Activated B cell treated with CpG ODN at 0.5 μM for 24 hours (primary cell): ENCODE measurements at regions not wholly inside any gene's neighbourhood (a gene's known extent, or its start where the extent isn't known, plus 50 kb on each side); places are given as distances from the start of the nearest gene placed in this dataset.

Source experiments
- ATAC-seq: fragments of 200-7000 bp; cut with Tn5 transposase; one replicate; pipeline ENCODE4 v1.10.0; 2021; ENCODE audit warnings: low read depth, mild to moderate bottlenecking, moderate library complexity
- CTCF ChIA-PET: fragments of 350-600 bp; sonication (Branson Sonifier 250); formaldehyde crosslinking; loops from one replicate; lab custom pipeline; 2021; ENCODE audit warnings: antibody characterized with exemption; lab: Charles Lee
- POLR2A ChIA-PET: fragments of 350-600 bp; sonication (Branson Sonifier 250); formaldehyde crosslinking; loops from one replicate; lab custom pipeline; 2021; ENCODE audit warnings: antibody characterized with exemption; lab: Charles Lee
- DNase-seq: peaks from one replicate; pipeline ENCODE4 v3.0.0; 2022
- H3K27ac Mint-ChIP-seq: one replicate; pipeline ENCODE4 v1.8.0; 2020; ENCODE audit warnings: mixed read lengths
- H3K27me3 Mint-ChIP-seq: one replicate; pipeline ENCODE4 v1.8.0; 2021; ENCODE audit warnings: mixed read lengths
- H3K36me3 Mint-ChIP-seq: one replicate; pipeline ENCODE4 v1.8.0; 2021; ENCODE audit warnings: low read depth, mixed read lengths
- H3K4me1 Mint-ChIP-seq: one replicate; pipeline ENCODE4 v1.8.0; 2021; ENCODE audit warnings: mixed read lengths
- H3K4me3 Mint-ChIP-seq: one replicate; pipeline ENCODE4 v1.8.0; 2020; ENCODE audit warnings: mild to moderate bottlenecking, mixed read lengths
- H3K9me3 Mint-ChIP-seq: one replicate; pipeline ENCODE4 v1.8.0; 2020; ENCODE audit warnings: mixed read lengths
- intact Hi-C: fragments of 100-400 bp; cut with micrococcal nuclease; formaldehyde crosslinking; loops from one replicate; pipeline ENCODE4 v1.15.1; 2024
- TF ChIP-seq, protein P1 (sequence below): fragments of 200-600 bp; IDR thresholded peaks from one replicate; pipeline ENCODE4 v1.8.0; 2022; ENCODE audit warnings: antibody characterized with exemption, mild to moderate bottlenecking

DNA sequence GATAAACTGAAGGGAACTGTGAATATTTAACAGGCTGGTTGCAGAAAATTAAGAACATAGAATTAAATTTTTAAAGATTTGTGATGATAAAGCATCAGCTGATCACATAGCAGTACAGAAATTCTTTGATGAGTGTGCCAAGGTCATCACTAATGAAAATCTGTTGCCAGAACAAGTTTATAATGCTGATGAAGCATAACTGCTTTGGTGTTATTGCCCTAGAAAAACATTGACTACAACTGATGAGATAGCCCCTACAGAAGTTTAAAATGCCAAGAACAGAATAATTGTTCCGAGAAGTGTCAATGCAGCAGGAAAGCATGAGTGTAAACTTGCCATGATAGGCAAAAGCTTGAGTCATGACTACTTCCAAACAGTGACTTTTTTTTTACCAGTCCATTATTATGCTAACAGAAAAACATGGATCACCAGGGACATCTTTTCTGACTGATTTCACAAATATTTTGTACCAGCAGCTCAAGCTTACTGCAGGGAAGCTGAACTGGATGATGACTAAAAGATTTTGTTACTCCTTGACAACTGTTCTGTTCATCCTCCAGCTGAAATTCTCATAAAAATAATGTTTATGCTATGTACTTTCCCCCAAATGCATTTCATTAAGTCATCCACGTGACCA lies 1136.6 kb downstream of the FAT4 start:
- ChIA-PET CTCF (no interaction called here), POLR2A (no interaction called here)
- H3K4me3 Mint-ChIP-seq = no peak overlapping the region
- peaks cover 6% of the 10 kb centered on the region for H3K9me3 Mint-ChIP-seq
- TF ChIP-seq, protein P1, sequence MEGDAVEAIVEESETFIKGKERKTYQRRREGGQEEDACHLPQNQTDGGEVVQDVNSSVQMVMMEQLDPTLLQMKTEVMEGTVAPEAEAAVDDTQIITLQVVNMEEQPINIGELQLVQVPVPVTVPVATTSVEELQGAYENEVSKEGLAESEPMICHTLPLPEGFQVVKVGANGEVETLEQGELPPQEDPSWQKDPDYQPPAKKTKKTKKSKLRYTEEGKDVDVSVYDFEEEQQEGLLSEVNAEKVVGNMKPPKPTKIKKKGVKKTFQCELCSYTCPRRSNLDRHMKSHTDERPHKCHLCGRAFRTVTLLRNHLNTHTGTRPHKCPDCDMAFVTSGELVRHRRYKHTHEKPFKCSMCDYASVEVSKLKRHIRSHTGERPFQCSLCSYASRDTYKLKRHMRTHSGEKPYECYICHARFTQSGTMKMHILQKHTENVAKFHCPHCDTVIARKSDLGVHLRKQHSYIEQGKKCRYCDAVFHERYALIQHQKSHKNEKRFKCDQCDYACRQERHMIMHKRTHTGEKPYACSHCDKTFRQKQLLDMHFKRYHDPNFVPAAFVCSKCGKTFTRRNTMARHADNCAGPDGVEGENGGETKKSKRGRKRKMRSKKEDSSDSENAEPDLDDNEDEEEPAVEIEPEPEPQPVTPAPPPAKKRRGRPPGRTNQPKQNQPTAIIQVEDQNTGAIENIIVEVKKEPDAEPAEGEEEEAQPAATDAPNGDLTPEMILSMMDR = no peak
- no peaks in the 10 kb centered on the region for H3K27me3 Mint-ChIP-seq
- intact Hi-C loops = no loop called here
- ATAC-seq = no peak
- no peak for DNase-seq
- H3K4me1 Mint-ChIP-seq = no peaks in the 10 kb centered on the region
- H3K36me3 Mint-ChIP-seq = no peaks in the 10 kb centered on the region
- H3K27ac Mint-ChIP-seq = no peak overlapping the region

DNA sequence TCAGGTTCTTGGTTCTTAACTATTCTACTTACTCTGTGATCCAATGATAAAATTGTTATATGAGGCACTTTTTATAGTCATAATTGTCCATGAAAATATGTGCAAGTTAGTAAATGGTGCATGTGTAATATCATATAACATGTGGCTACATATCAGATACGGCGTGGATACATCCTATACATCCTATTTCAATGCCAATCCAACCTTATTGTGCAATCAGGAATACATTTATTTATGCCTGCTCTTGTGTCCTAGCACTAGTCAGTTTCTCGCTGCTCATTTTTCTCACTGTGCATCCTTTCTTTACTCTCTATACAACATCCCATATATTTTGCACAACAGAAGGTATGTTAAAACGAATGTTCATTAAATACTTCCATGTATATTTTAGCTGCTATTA lies 1141.1 kb downstream of the FAT4 start:
- ChIA-PET CTCF (no interaction called here), POLR2A (no interaction called here)
- intact Hi-C loops = no loop called here
- Mint-ChIP-seq H3K27me3 (no peaks in the 10 kb centered on the region), H3K36me3 (no peaks in the 10 kb centered on the region), H3K27ac (no peak overlapping the region), H3K9me3 (peaks cover 6% of the 10 kb centered on the region), H3K4me3 (no peak overlapping the region), H3K4me1 (no peaks in the 10 kb centered on the region)
- TF ChIP-seq, protein P1 = no peak
- ATAC-seq (no peak), DNase-seq (no peak)

DNA sequence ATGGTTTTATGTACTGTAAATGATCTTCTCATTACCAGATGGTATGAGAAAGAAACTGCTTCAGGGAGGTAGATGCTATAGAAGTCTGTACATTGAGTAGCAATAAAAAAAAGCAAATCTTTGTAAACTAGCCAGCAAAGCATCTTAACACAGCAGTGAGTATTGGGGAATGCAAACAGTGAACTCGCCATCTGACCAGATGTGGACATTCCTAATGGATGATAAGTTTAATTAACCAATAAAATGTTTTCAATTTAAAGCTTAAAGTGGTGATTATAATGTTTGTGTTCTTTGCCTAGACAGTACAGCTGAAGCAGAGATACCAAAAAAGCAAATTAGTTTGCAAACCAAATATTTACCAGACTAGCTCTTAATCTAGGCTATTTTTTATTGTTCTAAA lies 1144.2 kb downstream of the FAT4 start:
- ATAC-seq = no peak
- no peak overlapping the region for H3K27ac Mint-ChIP-seq
- peaks cover 2% of the 10 kb centered on the region for H3K9me3 Mint-ChIP-seq
- intact Hi-C loops = no loop called here
- CTCF ChIA-PET = no interaction called here
- no peaks in the 10 kb centered on the region for H3K36me3 Mint-ChIP-seq
- H3K4me1 Mint-ChIP-seq = no peaks in the 10 kb centered on the region
- H3K27me3 Mint-ChIP-seq = no peaks in the 10 kb centered on the region
- POLR2A ChIA-PET = no interaction called here
- H3K4me3 Mint-ChIP-seq = no peak overlapping the region
- DNase-seq = no peak
- TF ChIP-seq, protein P1 = no peak

DNA sequence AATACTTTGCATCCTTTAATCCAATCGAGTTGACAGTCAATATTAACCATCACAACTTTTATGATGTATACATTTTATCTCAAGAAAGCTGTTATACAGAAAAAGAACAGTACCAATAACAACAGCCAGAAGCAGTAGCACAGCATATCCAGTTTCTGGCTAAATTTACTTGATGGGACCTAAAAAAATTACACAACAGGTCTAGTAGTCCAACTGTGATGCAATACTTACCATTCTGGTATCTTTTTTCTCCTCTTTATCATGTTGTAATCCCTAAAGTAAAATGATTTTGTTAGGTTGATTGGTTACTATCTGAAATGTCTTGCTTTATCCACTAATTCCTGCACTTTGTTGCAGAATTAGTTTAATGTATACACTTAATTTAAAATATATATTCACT lies 1150.6 kb downstream of the FAT4 start:
- Mint-ChIP-seq H3K9me3 (no peaks in the 10 kb centered on the region), H3K27ac (no peak overlapping the region), H3K4me3 (no peak overlapping the region), H3K36me3 (no peaks in the 10 kb centered on the region), H3K27me3 (no peaks in the 10 kb centered on the region), H3K4me1 (no peaks in the 10 kb centered on the region)
- intact Hi-C loops = no loop called here
- no peak for ATAC-seq
- DNase-seq = no peak
- ChIA-PET POLR2A (no interaction called here), CTCF (no interaction called here)
- TF ChIP-seq, protein P1 = no peak

DNA sequence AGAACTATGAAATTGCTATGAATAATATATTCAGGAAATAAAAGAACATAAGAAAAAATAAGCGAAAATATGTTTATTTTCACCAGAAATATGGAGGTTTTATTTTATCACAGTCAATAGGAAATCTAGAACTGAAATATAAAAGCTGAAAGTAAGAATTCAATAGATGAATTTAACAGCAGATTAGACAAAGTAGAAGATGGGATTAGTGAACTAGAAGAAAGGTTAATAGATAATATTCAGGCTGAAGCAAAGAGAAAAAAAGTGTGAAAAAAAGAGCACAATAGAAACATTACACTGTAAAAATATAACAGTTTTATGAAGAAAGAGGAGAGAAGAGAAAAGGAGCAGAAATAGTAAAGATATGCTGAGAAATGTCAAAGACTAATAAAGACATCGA lies 1152.1 kb downstream of the FAT4 start:
- Mint-ChIP-seq H3K4me3 (no peak overlapping the region), H3K27me3 (no peaks in the 10 kb centered on the region), H3K4me1 (no peaks in the 10 kb centered on the region), H3K36me3 (no peaks in the 10 kb centered on the region), H3K27ac (no peak overlapping the region), H3K9me3 (no peaks in the 10 kb centered on the region)
- no peak for DNase-seq
- CTCF ChIA-PET = no interaction called here
- TF ChIP-seq, protein P1 = no peak
- POLR2A ChIA-PET = no interaction called here
- ATAC-seq = no peak
- intact Hi-C loops = no loop called here
